Breast epithelium (tissue), 3 donors: ENCODE measurements at regions not wholly inside any gene's neighbourhood (a gene's known extent, or its start where the extent isn't known, plus 50 kb on each side); places are given as distances from the start of the nearest gene placed in this dataset.

ENCODE experiments used
- POLR2A ChIP-seq: fragments of 450-650 bp; IDR thresholded peaks from one replicate; pipeline ENCODE4 v1.6.1; 2016; ENCODE audit warnings: antibody characterized with exemption, mild to moderate bottlenecking, moderate library complexity
- TF ChIP-seq, protein P1 (sequence below), 3 donors: fragments of 450-650 bp; IDR thresholded peaks; one replicate each; pipeline ENCODE4 v1.5.1; 2016 to 2017; ENCODE audit warnings: antibody characterized with exemption in 3 of 3, mild to moderate bottlenecking in 3 of 3, moderate library complexity in 3 of 3

DNA sequence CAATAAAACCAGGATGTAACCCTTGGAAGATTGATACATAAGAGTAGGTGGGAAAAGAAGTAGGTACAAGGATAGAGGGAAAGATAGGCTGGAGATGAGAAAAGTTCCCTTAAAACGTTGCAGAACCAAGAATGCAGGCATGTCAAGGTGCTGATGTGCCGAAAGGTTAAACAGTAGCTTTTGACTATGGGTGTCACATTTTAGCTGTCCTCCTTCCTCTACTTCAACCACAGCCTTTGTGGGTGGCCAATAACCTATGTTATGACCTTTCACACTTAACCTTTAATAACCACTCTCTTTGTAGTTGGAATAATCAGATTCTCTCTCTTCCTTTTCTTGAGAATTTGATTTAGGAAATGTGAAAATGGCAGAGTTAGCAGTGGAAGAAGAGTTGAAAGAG is 184.5 kb upstream of the GAP43 start:
- TF ChIP-seq, protein P1, sequence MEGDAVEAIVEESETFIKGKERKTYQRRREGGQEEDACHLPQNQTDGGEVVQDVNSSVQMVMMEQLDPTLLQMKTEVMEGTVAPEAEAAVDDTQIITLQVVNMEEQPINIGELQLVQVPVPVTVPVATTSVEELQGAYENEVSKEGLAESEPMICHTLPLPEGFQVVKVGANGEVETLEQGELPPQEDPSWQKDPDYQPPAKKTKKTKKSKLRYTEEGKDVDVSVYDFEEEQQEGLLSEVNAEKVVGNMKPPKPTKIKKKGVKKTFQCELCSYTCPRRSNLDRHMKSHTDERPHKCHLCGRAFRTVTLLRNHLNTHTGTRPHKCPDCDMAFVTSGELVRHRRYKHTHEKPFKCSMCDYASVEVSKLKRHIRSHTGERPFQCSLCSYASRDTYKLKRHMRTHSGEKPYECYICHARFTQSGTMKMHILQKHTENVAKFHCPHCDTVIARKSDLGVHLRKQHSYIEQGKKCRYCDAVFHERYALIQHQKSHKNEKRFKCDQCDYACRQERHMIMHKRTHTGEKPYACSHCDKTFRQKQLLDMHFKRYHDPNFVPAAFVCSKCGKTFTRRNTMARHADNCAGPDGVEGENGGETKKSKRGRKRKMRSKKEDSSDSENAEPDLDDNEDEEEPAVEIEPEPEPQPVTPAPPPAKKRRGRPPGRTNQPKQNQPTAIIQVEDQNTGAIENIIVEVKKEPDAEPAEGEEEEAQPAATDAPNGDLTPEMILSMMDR (IDR thresholded peaks at IDR 0.05) = no peak
- no peak for TF ChIP-seq POLR2A
